Spleen (tissue), 11 donors: ENCODE measurements at regions not wholly inside any gene's neighbourhood (a gene's known extent, or its start where the extent isn't known, plus 50 kb on each side); places are given as distances from the start of the nearest gene placed in this dataset.

Experiments used
- DNase-seq: peaks from one replicate; pipeline ENCODE4 v3.0.0-alpha.2; 2020
- H3K27ac ChIP-seq, 8 donors: fragments of 200-600 bp; sonication (generic) in 7 of 8; 1 replicate in 4 of 8; 2 replicates in 4 of 8; pipeline versions ENCODE4 v1.5.0 to v1.8.0; 2016 to 2021; ENCODE audit warnings: inconsistent platforms in 4 of 8, mild to moderate bottlenecking in 4 of 8, moderate library complexity in 1 of 8
- H3K27me3 ChIP-seq, 7 donors: fragments of 200-600 bp; sonication (generic) in 6 of 7; replicated peaks in 1 of 7; 1 replicate in 4 of 7; 2 replicates in 3 of 7; pipeline versions ENCODE4 v1.5.0 to v1.8.0; 2016 to 2021; ENCODE audit warnings: inconsistent platforms in 3 of 7, mild to moderate bottlenecking in 1 of 7
- H3K36me3 ChIP-seq, 6 donors: fragments of 200-600 bp; sonication (generic) in 5 of 6; 1 replicate in 4 of 6; 2 replicates in 2 of 6; pipeline versions ENCODE4 v1.5.0 to v1.8.0; 2016 to 2021; ENCODE audit warnings: inconsistent platforms in 2 of 6
- H3K4me1 ChIP-seq, 6 donors: fragments of 200-600 bp; sonication (generic) in 5 of 6; 1 replicate in 3 of 6; 2 replicates in 3 of 6; pipeline versions ENCODE4 v1.5.0 to v1.8.0; 2016 to 2021; ENCODE audit warnings: inconsistent platforms in 3 of 6
- H3K4me3 ChIP-seq, 8 donors: fragments of 200-600 bp; sonication (generic) in 7 of 8; 1 replicate in 4 of 8; 2 replicates in 4 of 8; pipeline versions ENCODE4 v1.5.0 to v1.8.0; 2016 to 2021; ENCODE audit warnings: inconsistent platforms in 4 of 8, mild to moderate bottlenecking in 4 of 8, moderate library complexity in 2 of 8
- H3K9me3 ChIP-seq, 8 donors: fragments of 200-600 bp; sonication (generic) in 7 of 8; 1 replicate in 4 of 8; 2 replicates in 4 of 8; pipeline versions ENCODE4 v1.5.0 to v1.8.0; 2016 to 2021; ENCODE audit warnings: inconsistent platforms in 4 of 8
- POLR2A ChIP-seq, 3 donors: fragments of 450-650 bp; IDR thresholded peaks; one replicate each; pipeline ENCODE4 v1.5.1; 2017; ENCODE audit warnings: antibody characterized with exemption in 3 of 3, mild to moderate bottlenecking in 1 of 3
- POLR2AphosphoS5 ChIP-seq, 3 donors: sonication (generic); formaldehyde crosslinking; IDR thresholded peaks; one replicate each; pipeline ENCODE4 v1.5.1; 2017; ENCODE audit warnings: antibody characterized with exemption in 3 of 3
- WGBS, 5 donors: extraction: QIAGEN DNeasy Blood & Tissue Kit in 3 of 5; methylation state at CpG; one replicate each; pipeline versions ENCODE4 v1.1.5 to v1.1.7; 2013 to 2018; 5-methylcytosine and 5-hydroxymethylcytosine counted together
- intact Hi-C: fragments of 100-400 bp; cut with DNase I; formaldehyde crosslinking; loops from one replicate; pipeline ENCODE4 v1.15.0; 2023; ENCODE audit warnings: low total_unique reads
- TF ChIP-seq, protein P1 (sequence below), 11 experiments: fragments of 200-600 bp in 7 of 11; fragments of 450-650 bp in 4 of 11; sonication (generic) in 4 of 11; IDR thresholded peaks in 8 of 11; conservative IDR thresholded peaks in 3 of 11; 1 replicate in 7 of 11; 2 replicates in 4 of 11; pipeline versions ENCODE4 v1.4.0 to v1.8.0; 2016 to 2021; ENCODE audit warnings: antibody characterized with exemption in 11 of 11, inconsistent platforms in 4 of 11, mild to moderate bottlenecking in 1 of 11
- donor health status: healthy with polysubstance abuse.
- donor health status: DM: no; HTN: no; CAD: no; lungs with moderate emphysema.
- donor health status: DM: no; HTN: no; CAD: no.
- donor health status: Bipolar disorder and iron deficiency.
- donor health status: healthy.
- donor health status: DM: no; HTN: no; CAD: no.
- donor health status: DM: yes; HTN: yes; CAD: no.

DNA sequence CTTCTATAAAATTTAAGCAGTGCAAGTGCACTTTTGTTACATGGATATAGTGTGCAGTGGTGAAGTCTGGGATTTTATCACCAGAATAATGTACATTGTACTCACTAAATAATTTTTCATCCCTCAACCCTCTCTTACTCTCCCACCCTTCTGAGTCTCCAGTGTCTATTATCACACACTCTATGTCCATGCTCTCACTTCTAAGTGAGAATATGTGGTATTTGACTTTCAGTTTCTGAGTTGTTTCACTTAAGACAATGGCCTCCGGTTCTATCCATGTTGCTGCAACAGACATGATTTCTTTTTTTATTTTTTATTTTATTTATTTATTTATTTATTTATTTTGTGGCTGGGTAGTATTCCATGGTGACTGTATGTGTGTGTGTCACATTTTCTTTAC is 855.9 kb upstream of the PHF14 start:
- Histone ChIP-seq H3K27me3 (no peaks in the 10 kb centered on the region), H3K9me3 (no peaks in the 10 kb centered on the region), H3K4me1 (no peaks in the 10 kb centered on the region), H3K36me3 (no peaks in the 10 kb centered on the region), H3K27ac (no peak overlapping the region), H3K4me3 (no peak overlapping the region)
- TF ChIP-seq POLR2AphosphoS5 (IDR thresholded peaks at IDR 0.05) (no peak), POLR2A (IDR thresholded peaks at IDR 0.05) (no peak)
- TF ChIP-seq, protein P1, sequence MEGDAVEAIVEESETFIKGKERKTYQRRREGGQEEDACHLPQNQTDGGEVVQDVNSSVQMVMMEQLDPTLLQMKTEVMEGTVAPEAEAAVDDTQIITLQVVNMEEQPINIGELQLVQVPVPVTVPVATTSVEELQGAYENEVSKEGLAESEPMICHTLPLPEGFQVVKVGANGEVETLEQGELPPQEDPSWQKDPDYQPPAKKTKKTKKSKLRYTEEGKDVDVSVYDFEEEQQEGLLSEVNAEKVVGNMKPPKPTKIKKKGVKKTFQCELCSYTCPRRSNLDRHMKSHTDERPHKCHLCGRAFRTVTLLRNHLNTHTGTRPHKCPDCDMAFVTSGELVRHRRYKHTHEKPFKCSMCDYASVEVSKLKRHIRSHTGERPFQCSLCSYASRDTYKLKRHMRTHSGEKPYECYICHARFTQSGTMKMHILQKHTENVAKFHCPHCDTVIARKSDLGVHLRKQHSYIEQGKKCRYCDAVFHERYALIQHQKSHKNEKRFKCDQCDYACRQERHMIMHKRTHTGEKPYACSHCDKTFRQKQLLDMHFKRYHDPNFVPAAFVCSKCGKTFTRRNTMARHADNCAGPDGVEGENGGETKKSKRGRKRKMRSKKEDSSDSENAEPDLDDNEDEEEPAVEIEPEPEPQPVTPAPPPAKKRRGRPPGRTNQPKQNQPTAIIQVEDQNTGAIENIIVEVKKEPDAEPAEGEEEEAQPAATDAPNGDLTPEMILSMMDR (IDR thresholded peaks at IDR 0.05 in 8 of 11, conservative IDR thresholded peaks at IDR 0.05 in 3 of 11): no peak
- 85 to 95% (median 92%) methylated on average over 1 of the region's 1 CpG for WGBS, 5 donors
- intact Hi-C loops: no loop called here
- DNase-seq: no peak

DNA sequence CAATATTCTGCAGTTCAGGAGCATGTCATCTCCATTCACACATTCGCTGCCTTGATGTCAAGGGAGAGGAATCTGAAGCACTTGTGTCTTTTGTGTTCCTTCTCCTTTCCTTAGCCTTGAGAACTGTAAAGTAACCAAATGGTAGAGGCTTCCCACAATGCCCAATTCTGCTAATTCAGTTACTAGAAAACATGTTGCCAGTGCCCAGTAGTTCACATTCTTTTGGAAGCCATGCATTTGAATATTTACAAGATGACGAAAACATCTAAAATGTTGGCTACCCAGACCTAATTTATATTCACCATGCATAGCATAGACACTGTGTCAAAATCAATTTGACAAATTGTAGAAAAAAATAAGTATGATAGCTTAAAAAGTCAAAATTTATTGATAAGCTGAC is 852.7 kb upstream of the PHF14 start:
- no peak overlapping the region for H3K27ac ChIP-seq
- H3K9me3 ChIP-seq: no peaks in the 10 kb centered on the region
- H3K36me3 ChIP-seq: no peaks in the 10 kb centered on the region
- H3K4me3 ChIP-seq: no peak overlapping the region
- H3K27me3 ChIP-seq: no peaks in the 10 kb centered on the region
- TF ChIP-seq POLR2AphosphoS5 (IDR thresholded peaks at IDR 0.05): no peak
- TF ChIP-seq POLR2A (IDR thresholded peaks at IDR 0.05): no peak
- TF ChIP-seq, protein P1 (IDR thresholded peaks at IDR 0.05 in 8 of 11, conservative IDR thresholded peaks at IDR 0.05 in 3 of 11): no peak
- intact Hi-C loops: no loop called here
- 83 to 90% (median 84%) methylated on average over 2 of the region's 2 CpGs for WGBS, 5 donors
- DNase-seq: no peak
- H3K4me1 ChIP-seq: no peaks in the 10 kb centered on the region

DNA sequence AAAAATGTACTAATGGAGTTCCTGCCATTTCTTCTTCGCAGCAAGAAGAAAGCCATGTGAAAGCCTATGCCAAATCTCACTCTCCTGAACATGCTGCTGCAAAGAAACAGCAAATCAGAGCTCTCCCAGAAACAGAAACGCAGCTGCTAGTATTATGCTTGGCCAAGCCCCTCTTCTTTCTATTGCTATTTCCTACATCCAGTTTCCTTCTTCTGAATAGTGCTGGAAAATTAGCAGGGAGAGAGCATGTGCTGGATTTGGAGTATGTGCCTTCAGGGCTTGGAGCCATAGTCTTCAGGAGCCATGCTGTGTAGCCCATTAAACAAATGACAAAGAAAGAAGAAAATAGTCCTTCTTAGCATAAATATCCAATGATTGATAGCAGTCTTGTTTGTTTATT is 852.0 kb upstream of the PHF14 start:
- Histone ChIP-seq H3K4me3 (no peak overlapping the region), H3K27ac (no peak overlapping the region), H3K36me3 (no peaks in the 10 kb centered on the region), H3K4me1 (no peaks in the 10 kb centered on the region), H3K27me3 (no peaks in the 10 kb centered on the region), H3K9me3 (no peaks in the 10 kb centered on the region)
- 60 to 78% (median 64%) methylated on average over 2 of the region's 2 CpGs for WGBS, 5 donors
- intact Hi-C loops: no loop called here
- TF ChIP-seq POLR2A (IDR thresholded peaks at IDR 0.05) (no peak), POLR2AphosphoS5 (IDR thresholded peaks at IDR 0.05) (no peak)
- TF ChIP-seq, protein P1 (IDR thresholded peaks at IDR 0.05 in 8 of 11, conservative IDR thresholded peaks at IDR 0.05 in 3 of 11): no peak
- no peak for DNase-seq

DNA sequence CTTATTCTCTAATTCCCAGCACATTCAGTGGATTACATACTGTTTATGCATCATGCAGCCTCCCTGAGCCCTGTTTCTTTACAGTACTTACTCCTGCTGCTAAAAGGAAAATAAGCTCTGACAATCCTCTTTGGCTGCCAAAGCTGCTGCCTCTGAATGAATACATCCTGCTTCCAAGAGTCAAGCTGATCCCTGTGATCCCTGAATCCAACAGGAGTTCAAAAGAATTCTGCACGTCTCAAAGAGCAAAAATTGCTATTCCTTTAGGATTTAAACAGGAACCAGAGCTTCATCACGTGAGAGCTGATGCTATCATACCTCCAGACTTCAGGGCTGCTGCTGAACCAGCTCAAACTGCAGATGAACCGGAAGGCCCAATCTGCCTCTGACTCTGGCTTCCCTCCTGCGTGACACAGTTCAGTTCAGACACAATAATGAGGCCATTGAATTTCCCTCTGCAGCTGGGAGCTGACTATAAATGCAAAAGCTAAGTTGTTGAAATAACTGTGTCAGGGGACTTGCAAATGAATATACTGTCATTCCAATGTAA is 851.0 kb upstream of the PHF14 start:
- intact Hi-C loops: no loop called here
- H3K27me3 ChIP-seq: no peaks in the 10 kb centered on the region
- TF ChIP-seq, protein P1 (IDR thresholded peaks at IDR 0.05 in 8 of 11, conservative IDR thresholded peaks at IDR 0.05 in 3 of 11): no peak
- no peak for TF ChIP-seq POLR2A (IDR thresholded peaks at IDR 0.05)
- TF ChIP-seq POLR2AphosphoS5 (IDR thresholded peaks at IDR 0.05): no peak
- no peak overlapping the region for H3K4me3 ChIP-seq
- H3K4me1 ChIP-seq: no peaks in the 10 kb centered on the region
- no peaks in the 10 kb centered on the region for H3K9me3 ChIP-seq
- WGBS, 5 donors: 20 to 42% (median 24%) methylated on average over 4 of the region's 4 CpGs
- DNase-seq: no peak
- no peaks in the 10 kb centered on the region for H3K36me3 ChIP-seq
- no peak overlapping the region for H3K27ac ChIP-seq
